H1 (cell line): ENCODE measurements at regions not wholly inside any gene's neighbourhood (a gene's known extent, or its start where the extent isn't known, plus 50 kb on each side); places are given as distances from the start of the nearest gene placed in this dataset.

Experiments used
- BACH1 ChIP-seq: IDR thresholded peaks from 2 replicates; pipeline ENCODE4 v1.6.1; 2012; ENCODE audit warnings: low read length, improper control_type of control experiment
- CHD7 ChIP-seq: fragments of 300-600 bp; sonication (generic); IDR thresholded peaks from 2 replicates; pipeline ENCODE4 v1.7.1; 2012; ENCODE audit warnings: low read length, moderate library complexity, mild to moderate bottlenecking, inconsistent platforms; ENCODE audit not compliant: insufficient replicate concordance
- EGR1 ChIP-seq: IDR thresholded peaks from 2 replicates; pipeline ENCODE4 v1.6.1; 2011; ENCODE audit warnings: low read depth, low read length, borderline replicate concordance
- GABPA ChIP-seq: IDR thresholded peaks from 2 replicates; pipeline ENCODE4 v1.6.1; 2011; ENCODE audit warnings: mild to moderate bottlenecking, low read length, moderate library complexity, borderline replicate concordance; ENCODE audit not compliant: insufficient read depth
- KDM1A ChIP-seq: fragments of 200-600, 300-600 bp; sonication (generic); IDR thresholded peaks from 2 replicates; pipeline ENCODE4 v1.7.1; 2016; ENCODE audit warnings: mild to moderate bottlenecking, low read length, borderline replicate concordance
- TAF1 ChIP-seq: IDR thresholded peaks from 2 replicates; pipeline ENCODE4 v1.6.1; 2011; ENCODE audit warnings: mild to moderate bottlenecking, low read depth, low read length
- YY1 ChIP-seq: IDR thresholded peaks from 2 replicates; pipeline ENCODE4 v1.6.1; 2011; ENCODE audit warnings: low read depth, mild to moderate bottlenecking, low read length

GRCh38 chr3:144332868-144333267, 361.2 kb downstream of the DIPK2A start (continued):
- TF ChIP-seq CHD7 (no peak), GABPA (no peak), BACH1 (no peak), YY1 (no peak), TAF1 (no peak), KDM1A (no peak), EGR1 (no peak)
